Body of pancreas (tissue), 4 donors: ENCODE measurements at regions not wholly inside any gene's neighbourhood (a gene's known extent, or its start where the extent isn't known, plus 50 kb on each side); places are given as distances from the start of the nearest gene placed in this dataset.

ENCODE experiments used
- ATAC-seq: fragments of 150-250 bp; one replicate; pipeline ENCODE4 v1.9.1; 2016
- DNase-seq, 4 donors: peaks; one replicate each; pipeline ENCODE4 v3.0.0-alpha.2; 2019
- H3K27ac ChIP-seq, 4 donors: fragments of 200-600 bp; sonication (generic); 1 replicate in 3 of 4; 2 replicates in 1 of 4; pipeline versions ENCODE4 v1.5.1 to v1.6.1; 2016 to 2019; ENCODE audit warnings: mild to moderate bottlenecking in 1 of 4, mixed read lengths in 1 of 4, moderate library complexity in 1 of 4
- H3K27me3 ChIP-seq, 2 donors: fragments of 200-600 bp; sonication (generic); one replicate each; pipeline ENCODE4 v1.6.0; 2016; ENCODE audit warnings: mild to moderate bottlenecking in 1 of 2
- H3K36me3 ChIP-seq, 2 donors: fragments of 200-600 bp; sonication (generic); replicated peaks in 1 of 2; 2 replicates each; pipeline ENCODE4 v1.5.1; 2016; ENCODE audit warnings: low read depth in 2 of 2; ENCODE audit not compliant: insufficient read depth in 1 of 2
- H3K4me1 ChIP-seq: fragments of 200-600 bp; sonication (generic); one replicate; pipeline ENCODE4 v1.6.0; 2016
- H3K4me3 ChIP-seq, 2 donors: fragments of 200-600 bp; sonication (generic); 1 replicate in 1 of 2; 2 replicates in 1 of 2; pipeline ENCODE4 v1.5.1; 2016 to 2019
- H3K9me3 ChIP-seq, 3 donors: fragments of 200-600 bp; sonication (generic); 1 replicate in 2 of 3; 2 replicates in 1 of 3; pipeline ENCODE4 v1.5.1; 2016
- CTCF ChIP-seq, 7 experiments: fragments of 450-650 bp in 4 of 7; fragments of 200-600 bp in 3 of 7; sonication (generic) in 3 of 7; IDR thresholded peaks; one replicate each; pipeline ENCODE4 v1.5.1; 2016 to 2019; ENCODE audit warnings: antibody characterized with exemption in 7 of 7
- POLR2A ChIP-seq, 3 donors: fragments of 450-650 bp; IDR thresholded peaks; one replicate each; pipeline ENCODE4 v1.6.1; 2016; ENCODE audit warnings: antibody characterized with exemption in 3 of 3, mild to moderate bottlenecking in 2 of 3
- WGBS, 2 donors: methylation state at CpG; one replicate each; pipeline ENCODE4 v1.1.5; 2017; 5-methylcytosine and 5-hydroxymethylcytosine counted together
- intact Hi-C: fragments of 100-400 bp; cut with DNase I; formaldehyde crosslinking; loops from one replicate; pipeline ENCODE4 v1.15.1; 2023

GRCh38 chr1:219784660-219785381, 143.5 kb downstream of the SLC30A10 start:
- TF ChIP-seq CTCF (IDR thresholded peaks at IDR 0.05) = no peak
- no peak for TF ChIP-seq POLR2A (IDR thresholded peaks at IDR 0.05)
- no peaks in the 10 kb centered on the region for H3K4me1 ChIP-seq
- intact Hi-C loops = no loop called here
- 44 to 51% methylated on average over 8 of the region's 8 CpGs for WGBS, 2 donors
- no peaks in the 10 kb centered on the region for H3K27me3 ChIP-seq
- no peak for ATAC-seq
- H3K36me3 ChIP-seq = no peaks in the 10 kb centered on the region
- no peak overlapping the region for H3K4me3 ChIP-seq
- no peak overlapping the region for H3K27ac ChIP-seq
- H3K9me3 ChIP-seq = peaks cover 0 to 5% (median 0%) of the 10 kb centered on the region in 3 donors
- peak in 1 of 4 donors; percentile 5 for DNase-seq

DNA sequence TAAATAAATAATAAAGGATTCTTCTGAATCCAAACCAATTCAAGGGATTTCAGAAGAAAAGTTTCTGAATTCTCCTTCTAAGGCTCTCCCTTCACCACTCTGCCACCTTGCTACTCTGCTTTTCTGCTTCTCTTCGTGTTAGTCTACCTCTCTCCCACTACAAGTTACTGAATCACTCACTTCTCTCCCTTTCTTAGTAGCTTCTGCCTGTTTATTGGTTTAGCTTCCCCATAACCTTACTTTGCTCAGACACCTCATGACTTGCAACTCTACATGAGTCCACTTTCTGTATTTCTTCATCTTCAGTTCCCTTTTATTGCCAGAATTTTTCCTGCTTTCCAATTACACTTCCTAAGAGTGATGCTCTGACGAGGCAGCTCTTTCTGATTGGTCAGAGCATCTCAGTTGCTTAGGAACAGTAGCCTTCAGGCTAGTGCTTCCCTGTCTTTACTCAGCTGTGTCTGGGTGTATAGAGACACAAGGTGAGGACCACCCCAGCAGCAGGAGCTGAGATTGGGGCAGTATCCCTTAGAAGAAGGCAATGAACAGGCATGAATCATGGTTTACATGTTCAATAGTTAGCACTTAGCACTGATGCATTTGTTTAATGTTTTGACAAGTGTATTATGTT, 144.6 kb downstream of the SLC30A10 start:
- peaks cover 0 to 4% (median 0%) of the 10 kb centered on the region in 3 donors for H3K9me3 ChIP-seq
- H3K27me3 ChIP-seq = no peaks in the 10 kb centered on the region
- no peaks in the 10 kb centered on the region for H3K36me3 ChIP-seq
- intact Hi-C loops = no loop called here
- ATAC-seq (no peak), DNase-seq (no peak)
- 62 to 74% methylated on average over 2 of the region's 2 CpGs for WGBS, 2 donors
- H3K27ac ChIP-seq = no peak overlapping the region
- no peaks in the 10 kb centered on the region for H3K4me1 ChIP-seq
- H3K4me3 ChIP-seq = no peak overlapping the region
- no peak for TF ChIP-seq CTCF (IDR thresholded peaks at IDR 0.05)
- TF ChIP-seq POLR2A (IDR thresholded peaks at IDR 0.05) = no peak

DNA sequence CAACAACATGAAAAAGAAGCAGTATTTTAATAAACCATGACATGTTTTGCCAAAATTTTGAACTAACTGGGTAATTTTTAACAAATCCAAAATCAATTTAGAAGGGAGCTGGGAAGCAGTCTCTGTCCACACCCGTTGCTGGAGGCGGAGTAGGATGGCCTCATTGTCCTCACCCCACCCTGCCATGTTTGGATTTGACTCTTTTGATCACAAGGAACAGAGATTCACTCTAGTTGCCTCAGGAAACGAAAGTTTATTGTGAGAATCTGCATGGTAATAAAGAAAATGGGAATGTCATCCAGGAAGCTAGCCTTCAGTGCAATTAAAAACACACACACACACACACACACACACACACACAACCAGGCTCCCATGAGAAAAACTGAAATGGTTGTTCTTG, 145.4 kb downstream of the SLC30A10 start:
- no peaks in the 10 kb centered on the region for H3K27me3 ChIP-seq
- 67 to 68% methylated on average over 3 of the region's 3 CpGs for WGBS, 2 donors
- H3K9me3 ChIP-seq = no peaks in the 10 kb centered on the region
- H3K4me3 ChIP-seq = no peak overlapping the region
- no peak overlapping the region for H3K27ac ChIP-seq
- H3K36me3 ChIP-seq = no peaks in the 10 kb centered on the region
- intact Hi-C loops = no loop called here
- ATAC-seq = no peak
- no peak for DNase-seq
- no peak for TF ChIP-seq CTCF (IDR thresholded peaks at IDR 0.05)
- no peak for TF ChIP-seq POLR2A (IDR thresholded peaks at IDR 0.05)
- no peaks in the 10 kb centered on the region for H3K4me1 ChIP-seq

DNA sequence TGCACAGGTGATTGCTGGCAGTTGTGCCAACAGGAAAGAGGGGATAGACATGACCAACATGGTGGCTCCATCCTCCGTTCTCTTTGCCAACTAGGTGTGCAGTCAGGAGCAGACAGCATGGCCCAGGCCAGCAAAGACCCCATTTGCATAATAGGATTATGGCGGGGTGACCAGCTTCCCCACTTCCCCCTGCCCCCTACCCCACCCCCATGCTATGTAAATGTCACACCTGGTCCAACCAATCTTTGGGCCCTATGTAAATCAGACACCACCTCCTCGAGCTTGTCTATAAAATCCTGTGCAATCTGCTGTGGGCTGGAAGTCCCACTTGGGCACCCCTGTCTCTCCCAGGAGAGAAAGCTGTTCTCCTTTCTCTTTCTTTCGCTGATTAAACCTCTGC, 146.0 kb downstream of the SLC30A10 start:
- H3K9me3 ChIP-seq = no peaks in the 10 kb centered on the region
- 61 to 67% methylated on average over 4 of the region's 4 CpGs for WGBS, 2 donors
- ATAC-seq = no peak
- no peak for DNase-seq
- no peak overlapping the region for H3K27ac ChIP-seq
- no peaks in the 10 kb centered on the region for H3K36me3 ChIP-seq
- no peaks in the 10 kb centered on the region for H3K4me1 ChIP-seq
- no peak overlapping the region for H3K4me3 ChIP-seq
- no peaks in the 10 kb centered on the region for H3K27me3 ChIP-seq
- intact Hi-C loops = no loop called here
- TF ChIP-seq CTCF (IDR thresholded peaks at IDR 0.05) = no peak
- no peak for TF ChIP-seq POLR2A (IDR thresholded peaks at IDR 0.05)

- H3K9me3 ChIP-seq = no peaks in the 10 kb centered on the region
- H3K4me1 ChIP-seq = no peaks in the 10 kb centered on the region
- H3K4me3 ChIP-seq = no peak overlapping the region
- H3K27ac ChIP-seq = no peak overlapping the region
- H3K27me3 ChIP-seq = no peaks in the 10 kb centered on the region
- ATAC-seq (no peak), DNase-seq (no peak)
- intact Hi-C loops = no loop called here
- H3K36me3 ChIP-seq = no peaks in the 10 kb centered on the region
- no peak for TF ChIP-seq CTCF (IDR thresholded peaks at IDR 0.05)
These were observed 146.9 kb downstream of the SLC30A10 start for GRCh38 chr1:219781491-219781890.
